OCI-LY7 (cell line): ENCODE measurements at regions not wholly inside any gene's neighbourhood (a gene's known extent, or its start where the extent isn't known, plus 50 kb on each side); places are given as distances from the start of the nearest gene placed in this dataset.

Experiments
- BruUV-seq: library from RNA; stranded (reverse); fragments of 400-500 nt; replicated peaks from 2 replicates; lab custom pipeline; 2021; lab: Mats Ljungman, UMichigan
- CTCF ChIA-PET: fragments of 300-600 bp; sonication (Branson Sonifier 250); formaldehyde crosslinking; loops from one replicate; lab custom pipeline; 2022; ENCODE audit warnings: antibody characterized with exemption; ENCODE audit not compliant: unreplicated experiment; lab: Charles Lee
- POLR2A ChIA-PET: fragments of 300-600 bp; sonication (Branson Sonifier 250); formaldehyde crosslinking; loops from one replicate; lab custom pipeline; 2022; ENCODE audit warnings: antibody characterized with exemption; lab: Charles Lee
- DNase-seq: peaks from one replicate; pipeline ENCODE4 v3.0.0-alpha.2; 2015; ENCODE audit warnings: low spot score
- H2AFZ ChIP-seq: fragments of 200-600 bp; sonication (generic), shearing (Covaris generic); 2 replicates; pipeline ENCODE4 v1.6.1; 2014; ENCODE audit warnings: mild to moderate bottlenecking, antibody characterized with exemption, low read length, moderate library complexity
- H3K27ac ChIP-seq: fragments of 200-600 bp; sonication (generic); 2 replicates; pipeline ENCODE4 v1.5.1; 2014; ENCODE audit warnings: mixed run types, low read depth, mild to moderate bottlenecking, moderate library complexity, low read length, inconsistent platforms; ENCODE audit not compliant: poor library complexity, severe bottlenecking
- H3K36me3 ChIP-seq: fragments of 200-600 bp; sonication (generic); 2 replicates; pipeline ENCODE4 v1.6.1; 2014; ENCODE audit warnings: mild to moderate bottlenecking, antibody characterized with exemption, low read length, moderate library complexity, mixed read lengths; ENCODE audit not compliant: insufficient read depth
- H3K4me1 ChIP-seq: fragments of 200-600 bp; sonication (generic); 2 replicates; pipeline ENCODE4 v1.5.1; 2014; ENCODE audit warnings: mild to moderate bottlenecking, low read length; ENCODE audit not compliant: insufficient read depth, poor library complexity, severe bottlenecking
- H3K4me2 ChIP-seq: fragments of 200-600 bp; sonication (generic); 2 replicates; pipeline ENCODE4 v1.6.1; 2014; ENCODE audit warnings: mild to moderate bottlenecking, low read length
- H3K4me3 ChIP-seq: fragments of 200-600 bp; sonication (generic); 2 replicates; pipeline ENCODE4 v1.5.1; 2014; ENCODE audit warnings: mild to moderate bottlenecking, low read depth, low read length; ENCODE audit not compliant: poor library complexity, severe bottlenecking
- H3K79me2 ChIP-seq: fragments of 200-600 bp; sonication (generic); 2 replicates; pipeline ENCODE4 v1.6.1; 2016; ENCODE audit warnings: low read depth, mild to moderate bottlenecking, low read length, moderate library complexity, mixed read lengths; ENCODE audit not compliant: insufficient read depth
- H3K9me2 ChIP-seq: fragments of 200-600 bp; sonication (generic); 2 replicates; pipeline ENCODE4 v1.6.1; 2016; ENCODE audit warnings: mild to moderate bottlenecking, low read length, mixed read lengths; ENCODE audit not compliant: insufficient read depth
- H3K9me3 ChIP-seq: fragments of 200-600 bp; sonication (generic); 2 replicates; pipeline ENCODE4 v1.6.1; 2014; ENCODE audit warnings: mild to moderate bottlenecking, mixed run types, low read length, mixed read lengths
- H4K20me1 ChIP-seq: fragments of 200-600 bp; sonication (generic); 2 replicates; pipeline ENCODE4 v1.6.1; 2014; ENCODE audit warnings: mild to moderate bottlenecking, antibody characterized with exemption, low read length, moderate library complexity, mixed read lengths; ENCODE audit not compliant: insufficient read depth
- EZH2phosphoT487 ChIP-seq: fragments of 200-600 bp; sonication (generic); IDR thresholded peaks from 2 replicates; pipeline ENCODE4 v1.6.1; 2018; ENCODE audit warnings: low read depth, borderline replicate concordance, mild to moderate bottlenecking, mixed run types, antibody characterized with exemption, low read length, moderate library complexity, mixed read lengths
- intact Hi-C: fragments of 100-400 bp; cut with micrococcal nuclease; formaldehyde crosslinking; loops from one replicate; pipeline ENCODE4 v1.10.0; 2022; ENCODE audit not compliant: unreplicated experiment
- TF ChIP-seq, protein P1 (sequence below): fragments of 200-600 bp; sonication (generic); conservative IDR thresholded peaks from 2 replicates; pipeline ENCODE4 v1.5.1; 2014; ENCODE audit warnings: mild to moderate bottlenecking, antibody characterized with exemption, low read length, moderate library complexity, mixed read lengths

GRCh38 chr4:18209448-18209847 lies 187.9 kb upstream of the LCORL start:
- H4K20me1 ChIP-seq, result no peaks in the 10 kb centered on the region
- H3K27ac ChIP-seq, result no peak overlapping the region
- H2AFZ ChIP-seq, result no peak overlapping the region
- no peaks in the 10 kb centered on the region for H3K79me2 ChIP-seq
- no peak for DNase-seq
- no peaks in the 10 kb centered on the region for H3K9me2 ChIP-seq
- ChIA-PET POLR2A (no interaction called here), CTCF (no interaction called here)
- intact Hi-C loops, result no loop called here
- H3K4me2 ChIP-seq, result no peak overlapping the region
- H3K4me1 ChIP-seq, result no peaks in the 10 kb centered on the region
- no peaks in the 10 kb centered on the region for H3K36me3 ChIP-seq
- BruUV-seq, result no TSS peak
- H3K4me3 ChIP-seq, result no peak overlapping the region
- H3K9me3 ChIP-seq, result no peaks in the 10 kb centered on the region
- TF ChIP-seq, protein P1, sequence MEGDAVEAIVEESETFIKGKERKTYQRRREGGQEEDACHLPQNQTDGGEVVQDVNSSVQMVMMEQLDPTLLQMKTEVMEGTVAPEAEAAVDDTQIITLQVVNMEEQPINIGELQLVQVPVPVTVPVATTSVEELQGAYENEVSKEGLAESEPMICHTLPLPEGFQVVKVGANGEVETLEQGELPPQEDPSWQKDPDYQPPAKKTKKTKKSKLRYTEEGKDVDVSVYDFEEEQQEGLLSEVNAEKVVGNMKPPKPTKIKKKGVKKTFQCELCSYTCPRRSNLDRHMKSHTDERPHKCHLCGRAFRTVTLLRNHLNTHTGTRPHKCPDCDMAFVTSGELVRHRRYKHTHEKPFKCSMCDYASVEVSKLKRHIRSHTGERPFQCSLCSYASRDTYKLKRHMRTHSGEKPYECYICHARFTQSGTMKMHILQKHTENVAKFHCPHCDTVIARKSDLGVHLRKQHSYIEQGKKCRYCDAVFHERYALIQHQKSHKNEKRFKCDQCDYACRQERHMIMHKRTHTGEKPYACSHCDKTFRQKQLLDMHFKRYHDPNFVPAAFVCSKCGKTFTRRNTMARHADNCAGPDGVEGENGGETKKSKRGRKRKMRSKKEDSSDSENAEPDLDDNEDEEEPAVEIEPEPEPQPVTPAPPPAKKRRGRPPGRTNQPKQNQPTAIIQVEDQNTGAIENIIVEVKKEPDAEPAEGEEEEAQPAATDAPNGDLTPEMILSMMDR, result no peak
- TF ChIP-seq EZH2phosphoT487, result no peak

GRCh38 chr4:18203966-18204365 lies 182.4 kb upstream of the LCORL start:
- TF ChIP-seq EZH2phosphoT487, result no peak
- TF ChIP-seq, protein P1, result no peak
- intact Hi-C loops, result no loop called here
- Histone ChIP-seq H3K4me1 (no peaks in the 10 kb centered on the region), H3K36me3 (no peaks in the 10 kb centered on the region), H2AFZ (no peak overlapping the region), H3K9me2 (no peaks in the 10 kb centered on the region), H3K4me2 (no peak overlapping the region), H3K27ac (no peak overlapping the region), H3K4me3 (no peak overlapping the region), H4K20me1 (no peaks in the 10 kb centered on the region), H3K79me2 (no peaks in the 10 kb centered on the region), H3K9me3 (no peaks in the 10 kb centered on the region)
- ChIA-PET POLR2A (interaction anchor here (0.7 to 1.4 kb wide), 2 partner anchors 8 to 12 kb away, joined by 3 to 6 read pairs; no protein-coding TSS in a partner anchor), CTCF (no interaction called here)
- no TSS peak for BruUV-seq
- DNase-seq, result no peak

DNA sequence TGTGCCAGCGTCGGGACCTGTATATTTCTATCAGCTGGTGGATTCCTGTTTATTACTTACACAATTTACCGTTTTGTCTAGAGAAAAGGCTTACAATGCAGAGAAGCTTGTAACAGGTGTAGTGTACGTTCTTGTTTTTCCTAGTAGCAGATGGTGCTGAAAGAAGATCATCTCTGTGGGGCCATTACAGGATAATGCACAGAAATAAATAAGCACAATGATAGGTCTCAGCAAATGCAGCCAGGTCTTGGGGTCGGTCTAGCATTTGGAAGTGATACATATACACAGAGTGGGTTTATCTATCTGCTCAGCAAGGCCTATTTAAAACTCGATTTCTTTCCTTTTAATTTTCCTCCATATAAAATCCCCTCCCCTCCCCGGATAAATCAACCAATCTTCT lies 180.9 kb upstream of the LCORL start:
- Histone ChIP-seq H3K4me3 (no peak overlapping the region), H3K4me1 (no peaks in the 10 kb centered on the region), H3K9me2 (no peaks in the 10 kb centered on the region), H2AFZ (no peak overlapping the region), H3K9me3 (no peaks in the 10 kb centered on the region), H3K36me3 (no peaks in the 10 kb centered on the region), H3K79me2 (no peaks in the 10 kb centered on the region), H4K20me1 (no peaks in the 10 kb centered on the region), H3K27ac (no peak overlapping the region), H3K4me2 (no peak overlapping the region)
- CTCF ChIA-PET, result no interaction called here
- intact Hi-C loops, result no loop called here
- BruUV-seq, result no TSS peak
- no peak for DNase-seq
- TF ChIP-seq, protein P1, result no peak
- TF ChIP-seq EZH2phosphoT487, result no peak
- POLR2A ChIA-PET, result no interaction called here
